Hepatocyte (in vitro differentiated cells): ENCODE measurements at regions not wholly inside any gene's neighbourhood (a gene's known extent, or its start where the extent isn't known, plus 50 kb on each side); places are given as distances from the start of the nearest gene placed in this dataset.

Experiments
- DNase-seq: peaks from one replicate; pipeline ENCODE4 v3.0.0-alpha.2; 2016; ENCODE audit warnings: low spot score
- H2AFZ ChIP-seq: fragments of 200-600 bp; sonication (generic); 2 replicates; pipeline ENCODE4 v1.6.0; 2016; ENCODE audit warnings: antibody characterized with exemption, mild to moderate bottlenecking
- H3K27ac ChIP-seq: fragments of 200-600 bp; sonication (generic); 2 replicates; pipeline ENCODE4 v1.5.1; 2016; ENCODE audit warnings: mild to moderate bottlenecking
- H3K27me3 ChIP-seq: fragments of 200-600 bp; sonication (generic); 2 replicates; pipeline ENCODE4 v1.6.1; 2016
- H3K36me3 ChIP-seq: fragments of 200-600 bp; sonication (generic); replicated peaks from 2 replicates; pipeline ENCODE4 v1.5.1; 2016; ENCODE audit warnings: low read depth; ENCODE audit not compliant: insufficient read depth
- H3K4me1 ChIP-seq: fragments of 200-600 bp; sonication (generic); 2 replicates; pipeline ENCODE4 v1.5.1; 2016; ENCODE audit warnings: mild to moderate bottlenecking, moderate library complexity; ENCODE audit not compliant: insufficient read depth
- H3K4me2 ChIP-seq: fragments of 200-600 bp; sonication (generic); 2 replicates; pipeline ENCODE4 v1.6.0; 2016
- H3K4me3 ChIP-seq: fragments of 200-600 bp; sonication (generic); 2 replicates; pipeline ENCODE4 v1.5.1; 2016; ENCODE audit warnings: mild to moderate bottlenecking
- H3K79me2 ChIP-seq: fragments of 200-600 bp; sonication (generic); 2 replicates; pipeline ENCODE4 v1.6.0; 2017; ENCODE audit warnings: mild to moderate bottlenecking
- H3K9me2 ChIP-seq: fragments of 200-600 bp; sonication (generic); replicated peaks from 2 replicates; pipeline ENCODE4 v1.6.0; 2017; ENCODE audit warnings: mild to moderate bottlenecking; ENCODE audit not compliant: insufficient read depth
- H3K9me3 ChIP-seq: fragments of 200-600 bp; sonication (generic); 2 replicates; pipeline ENCODE4 v1.5.1; 2016; ENCODE audit warnings: low read depth, mild to moderate bottlenecking
- H4K20me1 ChIP-seq: fragments of 200-600 bp; sonication (generic); 2 replicates; pipeline ENCODE4 v1.6.0; 2016; ENCODE audit warnings: mild to moderate bottlenecking; ENCODE audit not compliant: insufficient read depth, poor library complexity, severe bottlenecking
- CTCF ChIP-seq: fragments of 200-600 bp; sonication (generic); IDR thresholded peaks from 2 replicates; pipeline ENCODE4 v1.5.1; 2016; ENCODE audit warnings: antibody characterized with exemption, mild to moderate bottlenecking; ENCODE audit not compliant: poor library complexity
- EZH2 ChIP-seq: fragments of 200-600 bp; sonication (generic); IDR thresholded peaks from 2 replicates; pipeline ENCODE4 v1.6.1; 2016; ENCODE audit warnings: antibody characterized with exemption, mild to moderate bottlenecking, borderline replicate concordance
- EZH2phosphoT487 ChIP-seq: fragments of 200-600 bp; sonication (generic); IDR thresholded peaks from one replicate; pipeline ENCODE4 v1.6.1; 2018; ENCODE audit warnings: antibody characterized with exemption, mild to moderate bottlenecking, low read depth, moderate library complexity; ENCODE audit not compliant: unreplicated experiment, severe bottlenecking
- WGBS: methylation state at CpG from one replicate; pipeline ENCODE4 v1.1.6; 2016; ENCODE audit warnings: low lambda C conversion rate; ENCODE audit errors: missing lambda C conversion rate; 5-methylcytosine and 5-hydroxymethylcytosine counted together

- DNase-seq = no peak
- Histone ChIP-seq H3K9me2 (no peaks in the 10 kb centered on the region), H3K27me3 (no peaks in the 10 kb centered on the region), H3K4me2 (no peak overlapping the region), H3K27ac (no peak overlapping the region), H3K4me3 (no peak overlapping the region), H4K20me1 (no peaks in the 10 kb centered on the region), H3K9me3 (no peaks in the 10 kb centered on the region), H3K36me3 (no peaks in the 10 kb centered on the region), H3K4me1 (peaks cover 5% of the 10 kb centered on the region), H3K79me2 (no peaks in the 10 kb centered on the region), H2AFZ (no peak overlapping the region)
- 93% methylated on average over 5 of the region's 5 CpGs for WGBS
- no peak for TF ChIP-seq EZH2phosphoT487
Observed at GRCh38 chr2:18724371-18725145, 135.2 kb upstream of the NT5C1B start.

- H3K27ac ChIP-seq = no peak overlapping the region
- H3K4me1 ChIP-seq = peaks cover 5% of the 10 kb centered on the region
- no peak overlapping the region for H3K4me3 ChIP-seq
- H3K27me3 ChIP-seq = no peaks in the 10 kb centered on the region
- DNase-seq = no peak
- no peaks in the 10 kb centered on the region for H3K9me2 ChIP-seq
- H4K20me1 ChIP-seq = no peaks in the 10 kb centered on the region
- no peak overlapping the region for H3K4me2 ChIP-seq
- H3K36me3 ChIP-seq = no peaks in the 10 kb centered on the region
- no peak for TF ChIP-seq CTCF
- TF ChIP-seq EZH2 = no peak
- no peak for TF ChIP-seq EZH2phosphoT487
- 93% methylated on average over 4 of the region's 4 CpGs for WGBS
- no peak overlapping the region for H2AFZ ChIP-seq
- H3K79me2 ChIP-seq = no peaks in the 10 kb centered on the region
- no peaks in the 10 kb centered on the region for H3K9me3 ChIP-seq
Observed at GRCh38 chr2:18723219-18723618, 133.8 kb upstream of the NT5C1B start.

GRCh38 chr2:18722101-18722500 lies 132.7 kb upstream of the NT5C1B start:
- H3K27me3 ChIP-seq = no peaks in the 10 kb centered on the region
- peaks cover 5% of the 10 kb centered on the region for H3K4me1 ChIP-seq
- H3K79me2 ChIP-seq = no peaks in the 10 kb centered on the region
- no peak overlapping the region for H3K4me2 ChIP-seq
- DNase-seq = no peak
- H4K20me1 ChIP-seq = no peaks in the 10 kb centered on the region
- TF ChIP-seq CTCF (no peak), EZH2 (no peak), EZH2phosphoT487 (no peak)
- H3K27ac ChIP-seq = no peak overlapping the region
- H3K4me3 ChIP-seq = no peak overlapping the region
- H3K9me3 ChIP-seq = no peaks in the 10 kb centered on the region
- WGBS = 77% methylated on average over 2 of the region's 2 CpGs
- no peak overlapping the region for H2AFZ ChIP-seq
- H3K36me3 ChIP-seq = no peaks in the 10 kb centered on the region
- no peaks in the 10 kb centered on the region for H3K9me2 ChIP-seq

GRCh38 chr2:18721038-18721922 lies 131.9 kb upstream of the NT5C1B start:
- Histone ChIP-seq H3K27me3 (no peaks in the 10 kb centered on the region), H3K36me3 (no peaks in the 10 kb centered on the region), H3K4me3 (no peak overlapping the region), H2AFZ (no peak overlapping the region), H3K79me2 (no peaks in the 10 kb centered on the region), H3K4me2 (no peak overlapping the region), H3K4me1 (peaks cover 5% of the 10 kb centered on the region), H3K27ac (no peak overlapping the region), H3K9me3 (no peaks in the 10 kb centered on the region), H4K20me1 (no peaks in the 10 kb centered on the region), H3K9me2 (no peaks in the 10 kb centered on the region)
- 84% methylated on average over 10 of the region's 10 CpGs for WGBS
- TF ChIP-seq EZH2phosphoT487 (no peak), CTCF (no peak), EZH2 (no peak)
- DNase-seq = no peak
